ENCODE measurements at regions not wholly inside any gene's neighbourhood (a gene's known extent, or its start where the extent isn't known, plus 50 kb on each side); places are given as distances from the start of the nearest gene placed in this dataset.

- TF ChIP-seq CTCF (IDR thresholded peaks at IDR 0.05; ENCODE audit: low read depth, low read length), result no peak
- H3K4me3 ChIP-seq (ENCODE audit: low read depth, low read length), result no peak overlapping the region
These were observed 370.6 kb downstream of the SAMD5 start for GRCh38 chr6:147879031-147879580.

- H3K4me3 ChIP-seq (ENCODE audit: low read depth, low read length), result no peak overlapping the region
- no peak for TF ChIP-seq CTCF (IDR thresholded peaks at IDR 0.05; ENCODE audit: low read depth, low read length)
These were observed 372.9 kb downstream of the SAMD5 start for GRCh38 chr6:147881432-147881831.

GRCh38 chr6:147888374-147888773 is 379.9 kb downstream of the SAMD5 start:
- no peak overlapping the region for H3K4me3 ChIP-seq (ENCODE audit: low read depth, low read length)
- no peak for TF ChIP-seq CTCF (IDR thresholded peaks at IDR 0.05; ENCODE audit: low read depth, low read length)

GRCh38 chr6:147891671-147892070 is 383.2 kb downstream of the SAMD5 start:
- TF ChIP-seq CTCF (IDR thresholded peaks at IDR 0.05; ENCODE audit: low read depth, low read length), result no peak
- no peak overlapping the region for H3K4me3 ChIP-seq (ENCODE audit: low read depth, low read length)

- TF ChIP-seq CTCF (IDR thresholded peaks at IDR 0.05; ENCODE audit: low read depth, low read length), result no peak
- H3K4me3 ChIP-seq (ENCODE audit: low read depth, low read length), result no peak overlapping the region
These were observed 384.0 kb downstream of the SAMD5 start for GRCh38 chr6:147892476-147892875.

GRCh38 chr6:147895272-147895671 is 386.8 kb downstream of the SAMD5 start:
- H3K4me3 ChIP-seq (ENCODE audit: low read depth, low read length), result no peak overlapping the region
- TF ChIP-seq CTCF (IDR thresholded peaks at IDR 0.05; ENCODE audit: low read depth, low read length), result no peak

GRCh38 chr6:147900247-147900830 is 391.8 kb downstream of the SAMD5 start:
- H3K4me3 ChIP-seq (ENCODE audit: low read depth, low read length), result no peak overlapping the region
- no peak for TF ChIP-seq CTCF (IDR thresholded peaks at IDR 0.05; ENCODE audit: low read depth, low read length)

Measured in WI38 (cell line).